GM21367 (cell line): ENCODE measurements at regions not wholly inside any gene's neighbourhood (a gene's known extent, or its start where the extent isn't known, plus 50 kb on each side); places are given as distances from the start of the nearest gene placed in this dataset.

ENCODE experiments used
- ATAC-seq: cut with Tn5 transposase; IDR thresholded peaks from one replicate; pipeline ENCODE4 v1.9.1; 2021; ENCODE audit not compliant: unreplicated experiment

DNA sequence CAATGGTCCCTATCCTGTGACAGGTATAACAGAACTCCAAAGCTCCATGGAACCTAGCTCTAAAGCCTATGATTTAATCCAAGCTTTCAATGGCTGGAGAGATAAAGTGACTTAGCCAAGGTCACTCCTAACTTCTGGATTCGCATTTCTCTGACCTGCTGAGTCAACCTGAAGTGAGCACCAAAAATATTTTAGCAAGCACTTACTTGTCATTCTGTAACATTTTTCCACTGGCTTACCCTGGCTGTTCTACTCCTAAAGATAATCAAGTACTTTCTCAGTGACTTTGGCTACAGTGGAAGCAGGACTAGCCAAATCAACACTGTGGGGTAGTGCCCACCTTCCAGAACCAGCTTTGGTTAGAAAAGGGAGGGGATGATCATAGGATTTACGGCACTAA lies 188.3 kb downstream of the OGFRL1 start:
- ATAC-seq: no peak

DNA sequence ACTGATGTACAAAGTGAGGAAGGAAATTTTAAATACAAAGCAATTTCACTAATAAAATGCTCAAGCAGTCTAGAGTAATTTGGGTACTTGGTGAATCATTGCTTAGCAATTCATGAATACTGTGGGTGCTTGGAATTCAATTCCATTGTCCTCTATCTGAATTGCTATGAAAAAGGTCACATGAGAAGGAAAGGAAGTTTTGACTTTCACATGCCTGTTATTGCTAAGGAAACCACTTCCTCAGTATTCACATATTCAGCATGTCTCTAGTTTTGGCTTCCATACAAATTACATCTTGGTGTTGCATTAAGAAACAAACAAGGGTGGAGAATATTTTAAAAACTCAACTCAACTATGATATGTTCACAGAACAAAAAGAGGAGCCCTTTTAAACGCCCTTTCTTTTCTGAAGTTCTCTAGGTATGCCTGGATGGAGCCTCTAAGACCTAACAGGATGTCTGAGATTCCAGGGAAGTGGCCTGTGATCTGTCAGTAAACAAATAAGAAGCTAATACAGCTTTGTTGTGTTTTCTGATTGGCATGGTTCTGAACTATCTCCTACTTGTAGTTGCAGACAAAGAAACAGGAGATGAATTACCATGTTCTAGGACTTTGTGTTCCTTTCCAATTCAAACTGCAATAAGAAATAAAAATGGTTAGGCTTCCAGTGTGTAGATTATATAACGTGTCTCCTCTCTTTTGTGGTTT lies 190.4 kb downstream of the OGFRL1 start:
- ATAC-seq: no peak

DNA sequence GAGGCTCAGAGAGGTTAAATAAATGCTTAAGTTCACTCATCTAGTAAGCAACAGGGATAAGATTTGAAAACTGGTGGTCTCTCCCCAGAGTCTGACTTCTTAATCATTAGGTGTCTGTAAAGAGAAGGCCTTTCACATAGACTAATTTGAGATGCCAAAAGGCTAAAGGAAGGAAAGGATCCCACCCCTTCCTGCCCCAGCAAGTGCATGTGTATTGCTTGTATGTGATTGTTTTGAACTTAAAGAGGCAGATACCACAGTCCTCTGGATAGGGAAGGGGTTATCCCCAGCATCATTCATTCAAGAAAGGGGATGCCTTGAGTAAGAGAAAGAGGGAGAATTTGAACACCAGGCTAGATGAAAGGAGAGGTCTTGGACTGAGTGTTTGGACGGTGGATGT lies 192.0 kb downstream of the OGFRL1 start:
- ATAC-seq: no peak

DNA sequence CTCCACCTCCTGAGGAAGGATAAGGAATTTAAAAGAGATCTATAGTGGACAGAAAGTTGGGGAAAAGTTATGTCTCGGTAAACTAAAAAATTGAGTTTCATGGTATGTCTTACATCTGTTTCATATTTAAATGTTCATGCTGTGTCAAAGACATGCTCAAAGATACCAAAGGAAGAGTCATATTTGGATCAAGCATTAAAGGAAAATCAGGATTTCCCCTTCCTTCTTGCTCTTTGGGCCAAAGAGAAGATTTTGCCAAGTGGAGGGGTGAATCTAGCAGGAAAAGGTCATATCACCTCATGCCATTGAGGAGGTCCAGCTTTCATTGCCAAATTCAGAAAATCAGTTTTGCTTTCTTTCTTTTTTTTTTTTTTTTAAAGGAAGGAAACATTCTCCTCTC lies 192.4 kb downstream of the OGFRL1 start:
- ATAC-seq: no peak

DNA sequence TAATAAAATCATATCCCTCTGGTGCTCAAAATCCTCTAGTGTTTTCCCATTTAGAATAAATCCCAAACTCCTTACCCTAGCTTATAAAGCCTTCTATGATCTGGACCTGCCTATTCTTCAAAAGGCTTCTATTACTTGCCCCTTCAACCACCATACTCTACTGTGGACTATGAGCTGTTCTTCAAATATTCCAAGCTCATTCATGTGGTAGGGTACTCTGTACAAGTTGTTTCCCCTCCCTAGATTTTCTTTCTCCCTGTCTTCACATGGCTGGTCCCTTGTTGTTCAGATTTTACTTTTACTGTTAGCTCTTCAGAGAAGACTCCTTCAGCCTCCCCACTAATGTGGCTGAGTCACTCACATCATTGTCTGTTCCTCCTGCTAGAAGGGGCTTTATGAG lies 193.2 kb downstream of the OGFRL1 start:
- no peak for ATAC-seq

DNA sequence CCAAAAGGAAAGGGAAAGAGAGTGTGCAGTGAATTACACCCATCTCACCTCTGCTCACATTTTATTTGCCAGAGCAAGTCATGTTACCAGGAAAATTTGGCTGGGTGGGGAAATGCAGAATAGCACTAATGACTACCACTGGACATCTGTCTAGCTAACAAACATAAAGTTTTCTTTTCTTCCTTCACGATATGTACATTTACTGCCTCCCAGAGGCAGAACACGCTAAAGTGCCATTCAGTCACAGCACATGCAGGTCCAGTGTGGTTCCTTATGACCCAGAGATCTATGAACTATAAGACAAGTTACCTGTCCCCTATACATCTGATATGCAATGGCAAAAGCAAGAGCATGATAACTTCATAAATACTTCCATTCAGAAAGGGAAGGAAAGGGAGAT lies 194.1 kb downstream of the OGFRL1 start:
- ATAC-seq: no peak

- ATAC-seq: peak; percentile 64
Measured at GRCh38 chr6:71486461-71486860, 197.8 kb downstream of the OGFRL1 start.

GRCh38 chr6:71488186-71488585 lies 199.6 kb downstream of the OGFRL1 start:
- no peak for ATAC-seq

DNA sequence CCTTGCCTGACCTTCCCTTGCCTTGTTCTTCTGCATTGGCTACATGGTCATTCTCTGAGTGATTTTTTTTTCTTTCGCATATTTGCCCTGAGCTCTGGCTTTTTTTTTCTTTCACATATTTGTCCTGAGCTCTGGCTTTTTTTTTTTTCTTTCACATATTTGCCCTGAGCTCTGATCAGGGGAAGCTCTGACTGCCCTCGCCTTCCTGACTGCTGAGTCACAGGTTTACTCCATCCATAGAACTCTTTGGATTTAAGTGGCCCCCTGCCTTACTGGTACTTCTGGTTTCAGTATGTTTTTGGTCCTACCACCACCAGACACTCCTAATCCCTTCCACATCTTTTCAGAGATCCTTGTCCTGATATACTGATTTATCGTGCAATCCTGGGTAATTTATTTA lies 201.1 kb downstream of the OGFRL1 start:
- no peak for ATAC-seq

- no peak for ATAC-seq
Measured at GRCh38 chr6:71490876-71491275, 202.3 kb downstream of the OGFRL1 start.

GRCh38 chr6:71491844-71492243 lies 203.2 kb downstream of the OGFRL1 start:
- ATAC-seq: no peak

GRCh38 chr6:71492668-71493067 lies 204.1 kb downstream of the OGFRL1 start:
- ATAC-seq: no peak

GRCh38 chr6:71496018-71496721 lies 207.6 kb downstream of the OGFRL1 start:
- peak; percentile 100 for ATAC-seq

DNA sequence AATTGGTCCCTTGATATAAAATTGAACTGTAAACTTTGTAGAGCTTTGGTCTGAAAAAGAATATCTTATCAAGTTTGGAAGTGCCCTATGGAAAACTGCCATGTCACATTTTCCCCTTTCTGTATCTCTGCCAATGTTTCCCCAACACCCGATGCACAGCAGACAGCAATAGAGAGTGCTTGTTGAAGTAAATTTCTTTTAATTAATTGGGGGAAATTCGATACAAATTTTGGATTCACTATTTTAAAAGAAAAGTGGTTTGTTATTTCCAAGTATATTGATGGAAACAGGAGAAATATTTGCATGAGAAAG lies 208.1 kb downstream of the OGFRL1 start:
- ATAC-seq: no peak

DNA sequence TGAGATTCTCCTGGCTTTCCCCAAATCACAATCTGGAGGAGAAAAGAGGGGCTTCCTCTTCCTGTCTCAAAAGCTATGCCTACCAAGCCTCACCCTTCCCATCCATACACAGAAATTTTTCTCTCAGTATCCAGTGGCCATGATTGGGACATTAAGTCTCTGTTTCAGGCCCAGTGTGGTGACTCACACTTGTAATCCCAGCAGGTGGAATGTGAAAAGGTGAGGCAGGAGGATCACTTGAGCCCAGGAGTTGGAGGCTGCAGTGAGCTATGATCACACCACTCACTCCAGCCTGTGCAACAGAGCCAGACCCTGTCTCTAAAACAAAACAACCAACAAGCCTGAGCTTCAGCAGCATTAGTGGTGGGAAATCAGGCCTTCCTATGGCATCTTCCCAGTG lies 210.0 kb downstream of the OGFRL1 start:
- no peak for ATAC-seq

DNA sequence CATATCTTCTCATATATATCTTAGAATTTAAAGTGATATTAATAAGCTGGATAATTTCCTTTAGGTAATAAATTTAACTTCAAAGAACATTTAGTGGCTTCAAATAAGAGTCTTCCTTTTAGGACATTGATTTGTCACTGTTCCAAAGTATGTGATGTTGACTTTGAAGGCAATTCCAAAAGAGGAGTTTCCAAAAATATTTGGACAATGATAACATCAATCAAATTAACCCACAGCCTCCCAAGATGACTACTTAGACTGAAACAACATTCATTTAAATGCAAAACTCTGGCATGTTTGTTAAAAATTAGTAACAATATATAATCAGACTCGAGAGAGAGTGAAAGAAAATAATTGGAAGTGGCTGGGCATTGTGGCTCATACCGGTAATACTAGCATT lies 211.1 kb downstream of the OGFRL1 start:
- no peak for ATAC-seq

DNA sequence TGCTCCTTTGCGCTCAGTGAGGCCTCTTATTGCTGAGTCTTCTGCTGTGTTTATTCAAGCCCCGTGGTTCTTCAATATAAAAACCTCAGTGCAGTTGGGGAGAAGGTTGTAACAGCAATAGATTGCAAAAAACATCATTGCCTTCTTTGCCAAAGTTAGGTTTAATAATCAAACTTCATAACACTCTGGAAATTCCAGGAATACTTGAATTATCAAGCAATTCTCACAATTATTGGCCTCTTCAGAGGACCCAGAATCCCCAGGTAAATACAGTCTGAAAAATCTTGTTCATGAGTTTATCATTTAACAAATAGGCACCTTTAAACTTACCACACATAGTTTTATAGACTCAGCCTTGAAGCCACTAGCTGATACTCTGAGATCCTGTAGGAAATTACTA lies 213.6 kb downstream of the OGFRL1 start:
- no peak for ATAC-seq

- ATAC-seq: no peak
Measured at GRCh38 chr6:71502956-71503355, 214.3 kb downstream of the OGFRL1 start.

- ATAC-seq: no peak
Measured at GRCh38 chr6:71507183-71507582, 218.6 kb downstream of the OGFRL1 start.

DNA sequence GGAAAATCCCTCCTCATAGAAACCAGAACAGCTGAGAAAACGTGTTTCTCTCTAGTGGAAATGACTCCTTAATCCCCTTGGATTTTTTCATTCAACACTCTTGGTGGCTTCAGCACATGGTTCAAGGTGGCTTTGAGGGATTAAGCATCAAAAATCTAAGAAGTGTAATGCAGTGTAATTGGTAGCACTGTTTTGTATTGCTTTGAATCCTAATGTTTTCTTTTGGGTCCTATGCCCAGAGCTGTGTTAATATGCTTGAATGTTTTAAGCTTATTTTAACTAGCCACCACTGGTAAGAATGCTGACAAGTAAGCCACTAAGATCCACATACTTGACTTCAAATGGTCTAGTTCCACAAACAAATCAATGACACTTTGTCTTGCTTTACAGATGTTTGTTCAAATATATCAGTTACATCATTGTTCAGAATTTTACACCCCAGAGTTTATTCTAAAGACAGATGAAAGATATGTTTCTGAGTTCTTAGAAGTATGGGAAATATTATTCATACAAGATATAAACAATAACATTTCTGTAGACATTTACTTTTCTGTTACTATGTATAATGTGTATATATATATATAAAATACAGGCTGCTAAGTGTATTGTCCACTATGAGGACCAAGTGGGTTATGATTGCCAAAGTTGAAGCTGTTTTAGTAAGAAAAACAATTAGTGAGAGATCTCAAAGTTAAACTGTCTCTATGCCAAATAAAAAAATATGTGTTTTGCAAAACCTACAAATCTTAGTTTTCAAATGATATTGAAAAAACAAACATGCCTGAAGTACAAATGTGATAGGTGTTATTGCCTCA lies 220.8 kb downstream of the OGFRL1 start:
- ATAC-seq: no peak

DNA sequence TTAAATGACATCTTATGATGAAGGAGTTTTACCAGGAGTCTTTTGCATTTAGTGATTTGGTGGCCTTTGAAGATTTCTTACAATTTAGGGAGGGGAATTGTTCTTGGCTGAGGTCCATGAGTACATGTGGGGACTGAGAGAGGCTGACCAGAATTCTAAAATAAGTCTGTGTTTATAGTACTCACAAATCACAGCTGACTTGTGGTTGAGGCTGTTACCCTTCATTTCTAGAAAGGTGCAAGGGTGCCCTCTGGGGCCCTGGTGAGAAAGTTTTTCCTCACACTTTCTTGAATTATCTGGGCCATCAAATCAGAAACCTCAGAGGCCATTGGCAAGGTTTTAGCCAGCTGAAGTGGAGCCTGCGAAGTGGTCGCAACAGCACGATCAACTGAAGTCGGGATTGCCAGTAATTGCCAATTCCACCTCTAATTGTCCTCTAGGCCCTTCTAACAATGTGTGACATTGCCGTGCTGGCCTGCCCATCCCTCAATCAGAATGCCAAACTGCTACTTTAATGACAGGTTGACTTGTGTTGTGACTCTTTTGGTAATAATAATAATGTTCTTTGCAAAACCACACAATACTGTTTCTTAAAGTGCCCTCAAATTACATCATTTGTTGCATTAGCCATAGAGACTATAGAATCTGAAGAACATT lies 221.6 kb downstream of the OGFRL1 start:
- peak; percentile 76 for ATAC-seq

DNA sequence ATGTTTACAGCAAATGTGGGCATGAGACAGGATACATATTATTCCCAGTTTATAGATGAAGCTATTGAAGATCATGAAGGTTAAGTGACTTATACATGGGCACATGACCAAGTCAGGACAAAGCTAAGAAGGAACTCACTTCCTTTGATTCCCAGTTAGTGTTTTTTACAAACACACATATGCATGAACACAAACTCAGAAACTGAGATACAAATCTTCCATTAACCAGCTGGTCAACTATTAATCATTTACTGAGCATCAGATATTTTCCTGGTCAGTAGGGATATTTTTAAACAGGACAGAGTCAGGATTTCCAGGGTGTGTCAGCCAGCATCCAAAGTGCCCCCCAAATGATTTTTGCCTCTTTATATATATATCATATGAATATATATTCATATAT lies 222.2 kb downstream of the OGFRL1 start:
- ATAC-seq: no peak
